Ishikawa (cell line): ENCODE measurements at regions not wholly inside any gene's neighbourhood (a gene's known extent, or its start where the extent isn't known, plus 50 kb on each side); places are given as distances from the start of the nearest gene placed in this dataset.

Source experiments
- CEBPB ChIP-seq: IDR thresholded peaks from 2 replicates; pipeline ENCODE4 v1.6.1; 2012
- CREB1 ChIP-seq: IDR thresholded peaks from 2 replicates; pipeline ENCODE4 v1.6.1; 2012; ENCODE audit warnings: low read depth
- EGR1 ChIP-seq: IDR thresholded peaks from 2 replicates; pipeline ENCODE4 v1.6.1; 2012
- EP300 ChIP-seq: IDR thresholded peaks from 2 replicates; pipeline ENCODE4 v1.6.1; 2012; ENCODE audit warnings: borderline replicate concordance
- FOXM1 ChIP-seq: IDR thresholded peaks from 2 replicates; pipeline ENCODE4 v1.6.1; 2012; ENCODE audit warnings: low read depth, borderline replicate concordance
- MAX ChIP-seq: IDR thresholded peaks from 2 replicates; pipeline ENCODE4 v1.6.1; 2012
- NFIC ChIP-seq: IDR thresholded peaks from 2 replicates; pipeline ENCODE4 v1.6.1; 2012
- RAD21 ChIP-seq: IDR thresholded peaks from 2 replicates; pipeline ENCODE4 v1.6.1; 2012; ENCODE audit warnings: low read depth
- TAF1 ChIP-seq: IDR thresholded peaks from 2 replicates; pipeline ENCODE4 v1.6.1; 2012; ENCODE audit warnings: low read depth, mild to moderate bottlenecking
- TCF12 ChIP-seq: IDR thresholded peaks from 2 replicates; pipeline ENCODE4 v1.6.1; 2012; ENCODE audit warnings: low read depth
- TEAD4 ChIP-seq: IDR thresholded peaks from 2 replicates; pipeline ENCODE4 v1.6.1; 2012
- YY1 ChIP-seq: IDR thresholded peaks from 2 replicates; pipeline ENCODE4 v1.6.1; 2012; ENCODE audit warnings: low read depth
- ZBTB7A ChIP-seq: IDR thresholded peaks from 2 replicates; pipeline ENCODE4 v1.6.1; 2012; ENCODE audit warnings: low read depth
- TF ChIP-seq, protein P1 (sequence below): IDR thresholded peaks from 2 replicates; pipeline ENCODE4 v1.6.1; 2012
- TF ChIP-seq, protein P2 (sequence below): IDR thresholded peaks from 2 replicates; pipeline ENCODE4 v1.6.1; 2012; ENCODE audit warnings: low read depth, mild to moderate bottlenecking

- TF ChIP-seq, protein P1, sequence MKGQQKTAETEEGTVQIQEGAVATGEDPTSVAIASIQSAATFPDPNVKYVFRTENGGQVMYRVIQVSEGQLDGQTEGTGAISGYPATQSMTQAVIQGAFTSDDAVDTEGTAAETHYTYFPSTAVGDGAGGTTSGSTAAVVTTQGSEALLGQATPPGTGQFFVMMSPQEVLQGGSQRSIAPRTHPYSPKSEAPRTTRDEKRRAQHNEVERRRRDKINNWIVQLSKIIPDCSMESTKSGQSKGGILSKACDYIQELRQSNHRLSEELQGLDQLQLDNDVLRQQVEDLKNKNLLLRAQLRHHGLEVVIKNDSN: no peak
- no peak for TF ChIP-seq TEAD4
- TF ChIP-seq TCF12: no peak
- no peak for TF ChIP-seq MAX
- TF ChIP-seq CREB1: no peak
- no peak for TF ChIP-seq EGR1
- no peak for TF ChIP-seq RAD21
- no peak for TF ChIP-seq ZBTB7A
- TF ChIP-seq YY1: no peak
- TF ChIP-seq, protein P2, sequence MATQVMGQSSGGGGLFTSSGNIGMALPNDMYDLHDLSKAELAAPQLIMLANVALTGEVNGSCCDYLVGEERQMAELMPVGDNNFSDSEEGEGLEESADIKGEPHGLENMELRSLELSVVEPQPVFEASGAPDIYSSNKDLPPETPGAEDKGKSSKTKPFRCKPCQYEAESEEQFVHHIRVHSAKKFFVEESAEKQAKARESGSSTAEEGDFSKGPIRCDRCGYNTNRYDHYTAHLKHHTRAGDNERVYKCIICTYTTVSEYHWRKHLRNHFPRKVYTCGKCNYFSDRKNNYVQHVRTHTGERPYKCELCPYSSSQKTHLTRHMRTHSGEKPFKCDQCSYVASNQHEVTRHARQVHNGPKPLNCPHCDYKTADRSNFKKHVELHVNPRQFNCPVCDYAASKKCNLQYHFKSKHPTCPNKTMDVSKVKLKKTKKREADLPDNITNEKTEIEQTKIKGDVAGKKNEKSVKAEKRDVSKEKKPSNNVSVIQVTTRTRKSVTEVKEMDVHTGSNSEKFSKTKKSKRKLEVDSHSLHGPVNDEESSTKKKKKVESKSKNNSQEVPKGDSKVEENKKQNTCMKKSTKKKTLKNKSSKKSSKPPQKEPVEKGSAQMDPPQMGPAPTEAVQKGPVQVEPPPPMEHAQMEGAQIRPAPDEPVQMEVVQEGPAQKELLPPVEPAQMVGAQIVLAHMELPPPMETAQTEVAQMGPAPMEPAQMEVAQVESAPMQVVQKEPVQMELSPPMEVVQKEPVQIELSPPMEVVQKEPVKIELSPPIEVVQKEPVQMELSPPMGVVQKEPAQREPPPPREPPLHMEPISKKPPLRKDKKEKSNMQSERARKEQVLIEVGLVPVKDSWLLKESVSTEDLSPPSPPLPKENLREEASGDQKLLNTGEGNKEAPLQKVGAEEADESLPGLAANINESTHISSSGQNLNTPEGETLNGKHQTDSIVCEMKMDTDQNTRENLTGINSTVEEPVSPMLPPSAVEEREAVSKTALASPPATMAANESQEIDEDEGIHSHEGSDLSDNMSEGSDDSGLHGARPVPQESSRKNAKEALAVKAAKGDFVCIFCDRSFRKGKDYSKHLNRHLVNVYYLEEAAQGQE: no peak
- TF ChIP-seq EP300: no peak
- no peak for TF ChIP-seq FOXM1
- TF ChIP-seq CEBPB: no peak
- no peak for TF ChIP-seq TAF1
Measured at GRCh38 chr6:91075244-91075976, 488.5 kb upstream of the MAP3K7 start.

DNA sequence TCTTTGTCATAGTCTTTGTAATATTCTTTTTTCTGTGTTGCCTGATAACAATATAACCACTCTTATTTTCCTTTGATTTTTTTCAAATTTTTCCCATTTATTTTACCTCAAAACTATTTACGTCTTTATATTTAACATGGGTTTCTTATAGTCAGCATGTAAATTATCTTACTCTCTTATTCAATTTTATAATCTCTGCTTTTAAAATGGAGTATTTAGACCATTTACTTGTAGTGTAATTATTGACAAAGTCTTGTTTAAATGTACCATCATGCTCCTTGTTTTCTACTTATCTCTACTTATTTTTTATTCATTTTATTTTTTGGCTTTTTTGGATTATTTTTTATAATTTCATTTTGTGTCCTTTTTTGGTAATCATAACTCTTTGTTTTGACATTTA is 476.5 kb upstream of the MAP3K7 start:
- no peak for TF ChIP-seq YY1
- no peak for TF ChIP-seq CEBPB
- TF ChIP-seq TCF12: no peak
- no peak for TF ChIP-seq ZBTB7A
- no peak for TF ChIP-seq EGR1
- TF ChIP-seq EP300: no peak
- no peak for TF ChIP-seq TEAD4
- TF ChIP-seq, protein P2: no peak
- no peak for TF ChIP-seq MAX
- TF ChIP-seq TAF1: no peak
- TF ChIP-seq, protein P1: no peak
- no peak for TF ChIP-seq CREB1
- no peak for TF ChIP-seq NFIC
- TF ChIP-seq FOXM1: no peak

GRCh38 chr6:91057689-91058088 is 470.8 kb upstream of the MAP3K7 start:
- TF ChIP-seq CEBPB: no peak
- no peak for TF ChIP-seq TEAD4
- no peak for TF ChIP-seq EGR1
- no peak for TF ChIP-seq TAF1
- TF ChIP-seq TCF12: no peak
- TF ChIP-seq ZBTB7A: no peak
- TF ChIP-seq NFIC: no peak
- TF ChIP-seq EP300: no peak
- TF ChIP-seq RAD21: no peak
- no peak for TF ChIP-seq FOXM1
- no peak for TF ChIP-seq CREB1
- TF ChIP-seq, protein P1: no peak

DNA sequence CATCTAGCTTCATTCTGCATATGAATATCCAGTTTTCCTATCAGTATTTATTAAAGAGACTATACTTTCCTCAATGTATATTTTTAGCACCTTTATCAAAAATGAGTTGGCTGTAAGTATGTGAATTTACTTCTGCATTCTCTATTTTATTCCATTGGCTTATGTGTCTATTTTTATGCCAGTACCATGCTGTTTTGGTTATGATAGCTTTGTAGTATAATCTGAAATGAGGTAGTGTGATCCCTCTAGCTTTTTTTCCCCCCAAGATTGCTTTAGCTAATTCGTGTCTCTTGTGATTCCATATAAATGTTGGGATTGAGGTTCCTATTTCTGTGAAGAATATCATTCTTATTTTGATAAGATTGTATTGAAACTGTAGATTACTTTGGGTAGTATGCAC is 469.1 kb upstream of the MAP3K7 start:
- TF ChIP-seq YY1 (no peak), MAX (no peak), RAD21 (no peak), CEBPB (no peak), EGR1 (no peak), NFIC (no peak), CREB1 (no peak), TEAD4 (no peak), EP300 (no peak), TAF1 (no peak), ZBTB7A (no peak)
- TF ChIP-seq, protein P2: no peak
- TF ChIP-seq, protein P1: no peak
